HEK293 (cell line): ENCODE measurements at regions not wholly inside any gene's neighbourhood (a gene's known extent, or its start where the extent isn't known, plus 50 kb on each side); places are given as distances from the start of the nearest gene placed in this dataset.
"Not testable (repeated sequence)": the region's sequence is repeated elsewhere in the genome, so short reads cannot be mapped to it uniquely, and the experiment has no call there.

Experiments used
- CTCF ChIA-PET: fragments of 350-600 bp; formaldehyde crosslinking; extraction: SDS; loops from one replicate; lab custom pipeline; 2021; ENCODE audit warnings: antibody characterized with exemption; lab: Yijun Ruan, JAX
- POLR2A ChIA-PET: fragments of 300-600 bp; formaldehyde crosslinking; extraction: SDS; loops from one replicate; lab custom pipeline; 2020; ENCODE audit warnings: antibody characterized with exemption, inconsistent platforms; lab: Yijun Ruan, JAX
- H3K27ac ChIP-seq: fragments of 200-500 bp; sonication (Bioruptor generic); 2 replicates; pipeline ENCODE4 v1.5.1; 2014; ENCODE audit warnings: low read depth, low read length, control low read depth, inconsistent platforms; ENCODE audit errors: extremely low read depth
- H3K36me3 ChIP-seq, 2 experiments: fragments of 200-500 bp in 1 of 2; sonication (Bioruptor generic) in 1 of 2; 1 replicate in 1 of 2; 2 replicates in 1 of 2; pipeline ENCODE4 v1.5.1; 2014 to 2017; ENCODE audit warnings: inconsistent platforms in 2 of 2, low read length in 2 of 2; ENCODE audit not compliant: control insufficient read depth in 2 of 2, insufficient read depth in 1 of 2
- H3K4me1 ChIP-seq: fragments of 200-500 bp; sonication (Bioruptor generic); 2 replicates; pipeline ENCODE4 v1.5.1; 2014; ENCODE audit warnings: mild to moderate bottlenecking, low read length, inconsistent platforms; ENCODE audit not compliant: control insufficient read depth, insufficient read depth
- H3K4me3 ChIP-seq: 2 replicates; pipeline ENCODE4 v1.5.1; 2011; ENCODE audit warnings: low read depth, mild to moderate bottlenecking, control low read depth, low read length, moderate library complexity
- H3K9me3 ChIP-seq: fragments of 200-500 bp; sonication (Bioruptor generic); 2 replicates; pipeline ENCODE4 v1.5.1; 2014; ENCODE audit warnings: low read depth, low read length, inconsistent platforms; ENCODE audit not compliant: control insufficient read depth, insufficient read depth
- FEZF1 ChIP-seq: fragments of 450-650 bp; formaldehyde crosslinking; IDR thresholded peaks from 2 replicates; pipeline ENCODE4 v1.5.1; 2016; ENCODE audit warnings: missing biosample characterization, missing genetic modification characterization
- KLF7 ChIP-seq: fragments of 450-650 bp; formaldehyde crosslinking; IDR thresholded peaks from 2 replicates; pipeline ENCODE4 v1.5.1; 2016; ENCODE audit warnings: missing biosample characterization, missing genetic modification characterization, borderline replicate concordance
- WT1 ChIP-seq: fragments of 450-650 bp; formaldehyde crosslinking; IDR thresholded peaks from 2 replicates; pipeline ENCODE4 v1.5.1; 2016; ENCODE audit warnings: missing biosample characterization, missing genetic modification characterization
- ZBTB11 ChIP-seq: fragments of 450-650 bp; formaldehyde crosslinking; conservative IDR thresholded peaks from 2 replicates; pipeline ENCODE4 v1.5.1; 2016; ENCODE audit warnings: low read depth, missing biosample characterization, missing genetic modification characterization
- ZBTB6 ChIP-seq: fragments of 450-650 bp; formaldehyde crosslinking; IDR thresholded peaks from 2 replicates; pipeline ENCODE4 v1.5.1; 2017; ENCODE audit warnings: missing biosample characterization, missing genetic modification characterization
- ZNF132 ChIP-seq: fragments of 450-650 bp; formaldehyde crosslinking; IDR thresholded peaks from 2 replicates; pipeline ENCODE4 v1.5.1; 2017; ENCODE audit warnings: missing biosample characterization, missing genetic modification characterization, borderline replicate concordance
- ZNF2 ChIP-seq: fragments of 450-650 bp; formaldehyde crosslinking; IDR thresholded peaks from 2 replicates; pipeline ENCODE4 v1.5.1; 2016; ENCODE audit warnings: missing biosample characterization, missing genetic modification characterization
- ZNF274 ChIP-seq, 2 experiments: fragments of 200-500 bp in 1 of 2; fragments of 450-650 bp in 1 of 2; sonication (Bioruptor generic) in 1 of 2; formaldehyde crosslinking in 1 of 2; IDR thresholded peaks; 2 replicates each; pipeline versions ENCODE4 v1.5.1 to v1.6.1; 2014 to 2016; ENCODE audit warnings: borderline replicate concordance in 1 of 2, inconsistent platforms in 1 of 2, low read length in 1 of 2, missing biosample characterization in 1 of 2, missing genetic modification characterization in 1 of 2
- ZNF518A ChIP-seq: fragments of 450-650 bp; formaldehyde crosslinking; conservative IDR thresholded peaks from 2 replicates; pipeline ENCODE4 v1.5.1; 2016; ENCODE audit warnings: low read depth, missing biosample characterization, missing genetic modification characterization
- ZNF610 ChIP-seq: fragments of 450-650 bp; formaldehyde crosslinking; IDR thresholded peaks from 2 replicates; pipeline ENCODE4 v1.5.1; 2016; ENCODE audit warnings: missing biosample characterization, missing genetic modification characterization, borderline replicate concordance
- ZNF776 ChIP-seq: fragments of 450-650 bp; formaldehyde crosslinking; IDR thresholded peaks from 2 replicates; pipeline ENCODE4 v1.5.0; 2017; ENCODE audit warnings: missing biosample characterization, missing genetic modification characterization, borderline replicate concordance
- ZNF843 ChIP-seq: fragments of 450-650 bp; formaldehyde crosslinking; IDR thresholded peaks from 2 replicates; pipeline ENCODE4 v1.5.1; 2016; ENCODE audit warnings: missing biosample characterization, missing genetic modification characterization
- ZXDB ChIP-seq: fragments of 450-650 bp; formaldehyde crosslinking; IDR thresholded peaks from 2 replicates; pipeline ENCODE4 v1.5.1; 2016; ENCODE audit warnings: missing biosample characterization, missing genetic modification characterization

GRCh38 chr15:81636064-81636463, 262.1 kb upstream of the TMC3 start:
- TF ChIP-seq KLF7 (tag by site-specific recombination) (peak; percentile 15; the same call in 1 of the 2 replicates), ZXDB (tag by site-specific recombination) (peak; percentile 62), FEZF1 (tag by site-specific recombination) (peak; percentile 82), ZNF843 (tag by site-specific recombination) (peak; percentile 81), ZNF610 (tag by site-specific recombination) (0 out of 2 replicates have a peak, but pooled peaks have one; percentile 26)
- H3K9me3 ChIP-seq, POLR2A ChIA-PET, H3K4me1 ChIP-seq, CTCF ChIA-PET, H3K27ac ChIP-seq, H3K4me3 ChIP-seq, H3K36me3 ChIP-seq: not testable (repeated sequence)

- Histone ChIP-seq H3K36me3 (no peaks in the 10 kb centered on the region), H3K9me3 (no peaks in the 10 kb centered on the region), H3K4me1 (peaks cover 4% of the 10 kb centered on the region; the same call in 1 of the 2 replicates), H3K27ac (no peak overlapping the region), H3K4me3 (no peak overlapping the region)
- POLR2A ChIA-PET, result no interaction called here
- peak; percentile 76 for TF ChIP-seq ZBTB11 (tag by site-specific recombination)
- TF ChIP-seq ZNF2 (tag by site-specific recombination), result no peak
- no peak for TF ChIP-seq ZNF843 (tag by site-specific recombination)
- no peak for TF ChIP-seq ZBTB6 (tag by site-specific recombination)
- CTCF ChIA-PET, result no interaction called here
Observed at GRCh38 chr15:81633889-81634288, 259.9 kb upstream of the TMC3 start.

- POLR2A ChIA-PET, result no interaction called here
- H3K36me3 ChIP-seq, result no peaks in the 10 kb centered on the region
- CTCF ChIA-PET, result no interaction called here
- H3K4me3 ChIP-seq, result no peak overlapping the region
- H3K9me3 ChIP-seq, result no peaks in the 10 kb centered on the region
- peaks cover 2% of the 10 kb centered on the region; the same call in 1 of the 2 replicates for H3K4me1 ChIP-seq
- no peak overlapping the region for H3K27ac ChIP-seq
- TF ChIP-seq ZNF132 (tag by site-specific recombination) (no peak), WT1 (tag by site-specific recombination) (no peak), ZNF274 (IDR thresholded peaks at IDR 0.05; ENCODE audit: low read length) (no peak), ZNF274 (tag by site-specific recombination; IDR thresholded peaks at IDR 0.05; ENCODE audit: borderline replicate concordance) (no peak), ZNF776 (tag by site-specific recombination) (no peak)
Observed at GRCh38 chr15:81625896-81626295, 251.9 kb upstream of the TMC3 start.

- ChIA-PET CTCF (interaction anchor here (0.7 kb wide), 1 partner anchor 260 kb away, joined by 3 read pairs; no protein-coding TSS in a partner anchor), POLR2A (no interaction called here)
- TF ChIP-seq ZNF518A (tag by site-specific recombination), result no peak
- Histone ChIP-seq H3K4me3 (no peak overlapping the region), H3K27ac (no peak overlapping the region), H3K36me3 (no peaks in the 10 kb centered on the region), H3K4me1 (no peaks in the 10 kb centered on the region), H3K9me3 (no peaks in the 10 kb centered on the region)
Observed at GRCh38 chr15:81619002-81619401, 245.0 kb upstream of the TMC3 start.
